ENCODE measurements at regions not wholly inside any gene's neighbourhood (a gene's known extent, or its start where the extent isn't known, plus 50 kb on each side); places are given as distances from the start of the nearest gene placed in this dataset.

DNA sequence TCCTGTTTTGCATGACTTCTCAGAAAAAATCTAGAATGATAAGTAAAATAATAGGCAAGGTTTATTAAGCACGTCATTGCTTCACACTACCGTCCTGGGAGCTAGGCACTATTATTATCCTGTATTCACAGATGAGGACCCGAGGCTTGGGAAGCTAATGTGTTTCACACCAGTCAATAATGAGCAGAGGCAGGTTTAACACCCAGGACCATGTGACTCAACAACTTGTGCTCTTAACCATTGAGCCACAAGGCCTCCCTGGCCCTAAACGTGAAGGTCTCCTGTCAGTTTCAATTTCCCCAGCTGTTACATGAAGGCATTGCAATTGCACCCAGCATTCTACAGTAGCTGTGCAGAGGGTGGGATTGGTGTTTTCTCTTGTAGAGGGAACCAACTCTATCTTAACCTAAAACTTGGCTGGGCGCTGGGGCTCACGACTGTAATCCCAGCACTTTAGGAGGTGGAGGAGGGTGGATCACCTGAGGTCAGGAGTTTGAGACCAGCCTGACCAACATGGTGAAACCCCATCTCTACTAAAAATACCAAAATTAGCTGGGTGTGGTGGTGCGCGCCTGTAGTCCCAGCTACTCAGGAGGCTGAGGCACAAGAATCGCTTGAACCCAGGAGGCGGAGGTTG, 191.2 kb downstream of the BCAS1 start:
- no peak overlapping the region for H3K4me3 Mint-ChIP-seq
- no peaks in the 10 kb centered on the region for H3K36me3 Mint-ChIP-seq
- TF ChIP-seq, protein P1, sequence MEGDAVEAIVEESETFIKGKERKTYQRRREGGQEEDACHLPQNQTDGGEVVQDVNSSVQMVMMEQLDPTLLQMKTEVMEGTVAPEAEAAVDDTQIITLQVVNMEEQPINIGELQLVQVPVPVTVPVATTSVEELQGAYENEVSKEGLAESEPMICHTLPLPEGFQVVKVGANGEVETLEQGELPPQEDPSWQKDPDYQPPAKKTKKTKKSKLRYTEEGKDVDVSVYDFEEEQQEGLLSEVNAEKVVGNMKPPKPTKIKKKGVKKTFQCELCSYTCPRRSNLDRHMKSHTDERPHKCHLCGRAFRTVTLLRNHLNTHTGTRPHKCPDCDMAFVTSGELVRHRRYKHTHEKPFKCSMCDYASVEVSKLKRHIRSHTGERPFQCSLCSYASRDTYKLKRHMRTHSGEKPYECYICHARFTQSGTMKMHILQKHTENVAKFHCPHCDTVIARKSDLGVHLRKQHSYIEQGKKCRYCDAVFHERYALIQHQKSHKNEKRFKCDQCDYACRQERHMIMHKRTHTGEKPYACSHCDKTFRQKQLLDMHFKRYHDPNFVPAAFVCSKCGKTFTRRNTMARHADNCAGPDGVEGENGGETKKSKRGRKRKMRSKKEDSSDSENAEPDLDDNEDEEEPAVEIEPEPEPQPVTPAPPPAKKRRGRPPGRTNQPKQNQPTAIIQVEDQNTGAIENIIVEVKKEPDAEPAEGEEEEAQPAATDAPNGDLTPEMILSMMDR (conservative IDR thresholded peaks at IDR 0.05) = no peak
- H3K9me3 Mint-ChIP-seq = no peaks in the 10 kb centered on the region
- DNase-seq (ENCODE audit: extremely low spot score, unreplicated experiment) = no peak
- H3K27ac Mint-ChIP-seq = no peak overlapping the region
- peaks cover 12% of the 10 kb centered on the region for H3K4me1 Mint-ChIP-seq (ENCODE audit: unreplicated experiment)
- no peaks in the 10 kb centered on the region for H3K27me3 Mint-ChIP-seq

DNA sequence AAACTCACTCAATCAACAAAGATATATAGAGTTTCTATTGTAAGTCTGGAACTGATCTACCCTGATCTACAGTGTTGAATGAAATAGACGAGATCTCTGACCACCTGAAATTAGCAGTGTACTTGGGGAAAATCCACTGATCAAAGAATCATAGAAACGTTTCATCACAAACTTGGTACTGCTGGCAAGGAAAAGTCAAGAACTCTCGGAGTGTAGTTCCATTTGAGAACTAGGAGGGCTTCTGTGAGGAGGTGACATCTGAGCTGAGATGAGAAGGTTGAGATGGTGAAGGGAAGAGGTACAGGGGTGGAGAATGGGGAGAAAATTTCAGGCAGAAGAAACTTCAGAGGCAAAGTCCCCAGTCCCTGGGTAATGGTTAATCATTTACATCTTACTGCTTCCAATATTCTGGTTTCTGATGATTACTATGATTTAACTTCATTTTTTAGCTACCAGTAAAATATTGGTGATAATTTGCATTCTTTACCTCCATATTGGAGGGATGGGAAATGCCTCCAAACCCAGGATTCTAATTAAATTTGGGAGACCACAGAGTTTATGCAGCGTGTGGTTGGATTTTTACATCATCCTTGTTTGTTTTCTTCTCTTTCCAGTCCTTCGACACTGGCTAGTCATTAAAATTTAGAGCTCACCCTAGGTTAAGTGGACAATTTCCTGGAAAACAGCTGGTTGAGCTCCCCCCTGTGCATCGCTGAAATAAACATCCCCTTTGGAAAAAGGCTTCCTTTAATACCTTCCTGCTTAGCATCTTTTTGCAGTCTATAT, 191.9 kb downstream of the BCAS1 start:
- H3K4me1 Mint-ChIP-seq (ENCODE audit: unreplicated experiment) = peaks cover 12% of the 10 kb centered on the region
- DNase-seq (ENCODE audit: extremely low spot score, unreplicated experiment) = no peak
- H3K4me3 Mint-ChIP-seq = no peak overlapping the region
- no peaks in the 10 kb centered on the region for H3K27me3 Mint-ChIP-seq
- TF ChIP-seq, protein P1 (conservative IDR thresholded peaks at IDR 0.05) = no peak
- H3K27ac Mint-ChIP-seq = no peak overlapping the region
- no peaks in the 10 kb centered on the region for H3K9me3 Mint-ChIP-seq
- no peaks in the 10 kb centered on the region for H3K36me3 Mint-ChIP-seq

DNA sequence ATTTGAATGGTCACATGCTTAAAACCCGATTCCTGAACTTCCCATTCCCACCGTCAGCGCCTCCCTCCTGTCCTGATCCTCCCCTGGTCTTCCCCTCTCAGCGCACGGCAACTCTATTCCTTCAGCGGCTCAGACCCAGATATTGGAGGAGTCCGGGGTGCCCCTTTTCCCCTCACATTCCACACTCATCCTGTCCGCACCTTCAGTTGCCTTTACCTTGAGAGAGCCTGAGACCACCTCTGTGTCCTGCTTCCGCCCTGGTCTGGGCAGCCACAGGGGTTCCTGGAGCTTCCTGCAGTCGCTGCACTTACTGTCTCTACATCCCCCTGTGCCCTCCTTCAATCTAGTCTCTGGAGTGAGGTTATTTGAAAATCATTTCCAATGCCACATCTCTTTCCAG, 193.4 kb downstream of the BCAS1 start:
- Mint-ChIP-seq H3K9me3 (no peaks in the 10 kb centered on the region), H3K4me1 (ENCODE audit: unreplicated experiment) (peaks cover 16% of the 10 kb centered on the region), H3K4me3 (no peak overlapping the region), H3K27ac (no peak overlapping the region), H3K27me3 (no peaks in the 10 kb centered on the region), H3K36me3 (no peaks in the 10 kb centered on the region)
- TF ChIP-seq, protein P1 (conservative IDR thresholded peaks at IDR 0.05) = no peak
- no peak for DNase-seq (ENCODE audit: extremely low spot score, unreplicated experiment)

DNA sequence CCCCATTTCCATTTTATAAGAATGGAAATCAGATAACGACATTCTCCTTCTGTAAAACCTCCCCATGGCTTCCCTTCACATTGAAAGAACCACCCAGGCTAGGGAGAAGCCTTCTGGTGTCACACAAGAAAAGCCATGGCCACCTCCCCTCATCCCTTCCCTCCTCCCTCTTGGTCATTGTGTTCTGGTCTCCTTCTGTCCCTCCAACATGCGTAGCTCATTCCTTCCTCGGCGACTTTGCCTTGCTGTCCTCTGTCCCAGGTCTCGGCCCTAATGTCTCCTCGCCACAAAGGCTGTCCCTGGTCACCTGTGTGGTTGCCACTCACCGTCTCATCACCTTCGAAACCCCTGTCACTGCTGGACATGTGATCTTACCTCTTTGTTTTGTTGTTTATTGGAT, 193.9 kb downstream of the BCAS1 start:
- no peak overlapping the region for H3K4me3 Mint-ChIP-seq
- no peaks in the 10 kb centered on the region for H3K27me3 Mint-ChIP-seq
- peaks cover 16% of the 10 kb centered on the region for H3K4me1 Mint-ChIP-seq (ENCODE audit: unreplicated experiment)
- no peaks in the 10 kb centered on the region for H3K9me3 Mint-ChIP-seq
- H3K36me3 Mint-ChIP-seq = no peaks in the 10 kb centered on the region
- TF ChIP-seq, protein P1 (conservative IDR thresholded peaks at IDR 0.05) = no peak
- no peak overlapping the region for H3K27ac Mint-ChIP-seq
- no peak for DNase-seq (ENCODE audit: extremely low spot score, unreplicated experiment)

DNA sequence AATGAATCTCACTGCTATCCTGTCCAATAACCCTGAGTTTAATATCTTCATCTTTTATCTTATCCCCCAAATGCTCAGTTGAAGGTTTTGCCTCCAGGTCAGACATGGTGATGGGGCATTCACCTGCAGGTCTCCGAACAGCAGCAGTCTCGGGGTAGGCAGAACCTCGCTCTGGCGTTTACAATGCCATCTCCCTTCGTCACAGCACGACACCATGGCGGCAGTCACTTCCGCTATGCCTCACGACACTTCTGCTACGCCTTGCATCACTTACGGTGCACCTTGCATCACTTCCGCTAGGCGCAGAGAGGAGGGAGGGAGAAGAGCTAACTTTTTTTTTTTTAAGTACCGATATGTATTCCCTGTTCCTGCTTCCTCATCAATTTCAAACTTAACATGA, 194.9 kb downstream of the BCAS1 start:
- Mint-ChIP-seq H3K4me3 (no peak overlapping the region), H3K9me3 (no peaks in the 10 kb centered on the region), H3K4me1 (ENCODE audit: unreplicated experiment) (peaks cover 16% of the 10 kb centered on the region), H3K27me3 (no peaks in the 10 kb centered on the region), H3K36me3 (no peaks in the 10 kb centered on the region), H3K27ac (no peak overlapping the region)
- TF ChIP-seq, protein P1 (conservative IDR thresholded peaks at IDR 0.05) = no peak
- no peak for DNase-seq (ENCODE audit: extremely low spot score, unreplicated experiment)
